Ovary (tissue), 7 donors: ENCODE measurements at regions not wholly inside any gene's neighbourhood (a gene's known extent, or its start where the extent isn't known, plus 50 kb on each side); places are given as distances from the start of the nearest gene placed in this dataset.

Source experiments
- DNase-seq, 5 donors: peaks; one replicate each; pipeline ENCODE4 v3.0.0-alpha.2; 2019 to 2020
- H3K27ac ChIP-seq, 2 donors: fragments of 200-600 bp; one replicate each; pipeline versions ENCODE4 v1.5.1 to v1.8.0; 2019 to 2022
- H3K27me3 ChIP-seq: fragments of 200-600 bp; one replicate; pipeline ENCODE4 v1.8.0; 2022
- H3K36me3 ChIP-seq: fragments of 200-600 bp; sonication (generic); one replicate; pipeline ENCODE4 v1.5.1; 2019
- H3K4me1 ChIP-seq: one replicate; pipeline ENCODE4 v1.8.1; 2013; ENCODE audit warnings: mild to moderate bottlenecking, moderate library complexity; ENCODE audit not compliant: insufficient read depth
- H3K4me3 ChIP-seq: fragments of 200-600 bp; sonication (generic); one replicate; pipeline ENCODE4 v1.5.1; 2017
- H3K9me3 ChIP-seq, 2 donors: fragments of 200-600 bp in 1 of 2; sonication (generic) in 1 of 2; one replicate each; pipeline versions ENCODE4 v1.5.1 to v1.8.1; 2013 to 2019; ENCODE audit warnings: mild to moderate bottlenecking in 1 of 2, moderate library complexity in 1 of 2
- EP300 ChIP-seq: sonication (generic); formaldehyde crosslinking; IDR thresholded peaks from one replicate; pipeline ENCODE4 v1.6.1; 2017; ENCODE audit warnings: antibody characterized with exemption
- POLR2A ChIP-seq: fragments of 450-650 bp; IDR thresholded peaks from one replicate; pipeline ENCODE4 v1.6.1; 2017; ENCODE audit warnings: antibody characterized with exemption, mild to moderate bottlenecking, moderate library complexity
- WGBS, 3 donors: extraction: QIAGEN DNeasy Blood & Tissue Kit in 1 of 3; methylation state at CpG; one replicate each; pipeline versions ENCODE4 v1.1.5 to v1.1.7; 2013 to 2017; 5-methylcytosine and 5-hydroxymethylcytosine counted together
- intact Hi-C, 4 donors: fragments of 100-400 bp; cut with DNase I; formaldehyde crosslinking; loops; one replicate each; pipeline versions ENCODE4 v1.11.0 to v1.15.1; 2022 to 2023
- TF ChIP-seq, protein P1 (sequence below), 3 donors: fragments of 450-650 bp in 2 of 3; fragments of 200-600 bp in 1 of 3; IDR thresholded peaks; one replicate each; pipeline versions ENCODE4 v1.5.1 to v1.8.0; 2016 to 2022; ENCODE audit warnings: antibody characterized with exemption in 3 of 3, mild to moderate bottlenecking in 1 of 3
- donor health status: DM: no; HTN: no; CAD: no; lungs with moderate emphysema.
- donor health status: DM: no; HTN: no; CAD: no.
- donor health status: Bipolar disorder and iron deficiency.
- donor health status: DM: no; HTN: no; CAD: no.
- donor health status: DM: yes; HTN: yes; CAD: no.

DNA sequence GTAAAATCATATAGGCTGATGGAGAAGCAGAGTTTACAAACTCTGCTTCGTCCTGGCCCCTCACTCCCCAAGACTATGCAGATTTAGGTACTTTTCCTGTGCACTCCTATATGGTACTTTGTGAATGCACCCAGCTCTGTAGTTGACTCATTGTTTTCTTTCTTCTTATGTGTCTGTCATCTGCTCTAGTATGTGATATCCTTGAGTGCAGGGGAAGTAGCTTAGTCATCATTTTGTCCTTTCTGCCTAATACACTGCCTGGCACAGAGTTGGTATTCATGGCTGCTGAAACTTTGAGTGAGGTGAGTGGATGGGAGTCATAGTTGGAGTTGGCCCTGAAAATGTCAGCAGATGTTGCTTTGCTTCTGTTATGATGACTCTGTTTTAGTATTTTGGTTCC lies 222.6 kb downstream of the RNF144B start:
- Histone ChIP-seq H3K27me3 (no peaks in the 10 kb centered on the region), H3K4me3 (no peak overlapping the region), H3K36me3 (no peaks in the 10 kb centered on the region), H3K9me3 (no peaks in the 10 kb centered on the region), H3K27ac (no peak overlapping the region), H3K4me1 (peaks cover 1% of the 10 kb centered on the region)
- no peak for TF ChIP-seq POLR2A
- no peak for TF ChIP-seq EP300
- TF ChIP-seq, protein P1, sequence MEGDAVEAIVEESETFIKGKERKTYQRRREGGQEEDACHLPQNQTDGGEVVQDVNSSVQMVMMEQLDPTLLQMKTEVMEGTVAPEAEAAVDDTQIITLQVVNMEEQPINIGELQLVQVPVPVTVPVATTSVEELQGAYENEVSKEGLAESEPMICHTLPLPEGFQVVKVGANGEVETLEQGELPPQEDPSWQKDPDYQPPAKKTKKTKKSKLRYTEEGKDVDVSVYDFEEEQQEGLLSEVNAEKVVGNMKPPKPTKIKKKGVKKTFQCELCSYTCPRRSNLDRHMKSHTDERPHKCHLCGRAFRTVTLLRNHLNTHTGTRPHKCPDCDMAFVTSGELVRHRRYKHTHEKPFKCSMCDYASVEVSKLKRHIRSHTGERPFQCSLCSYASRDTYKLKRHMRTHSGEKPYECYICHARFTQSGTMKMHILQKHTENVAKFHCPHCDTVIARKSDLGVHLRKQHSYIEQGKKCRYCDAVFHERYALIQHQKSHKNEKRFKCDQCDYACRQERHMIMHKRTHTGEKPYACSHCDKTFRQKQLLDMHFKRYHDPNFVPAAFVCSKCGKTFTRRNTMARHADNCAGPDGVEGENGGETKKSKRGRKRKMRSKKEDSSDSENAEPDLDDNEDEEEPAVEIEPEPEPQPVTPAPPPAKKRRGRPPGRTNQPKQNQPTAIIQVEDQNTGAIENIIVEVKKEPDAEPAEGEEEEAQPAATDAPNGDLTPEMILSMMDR (IDR thresholded peaks at IDR 0.05): no peak
- intact Hi-C loops: no loop called here
- WGBS, 3 donors: 66 to 77% (median 73%) methylated on average over 1 of the region's 1 CpG
- DNase-seq: no peak

DNA sequence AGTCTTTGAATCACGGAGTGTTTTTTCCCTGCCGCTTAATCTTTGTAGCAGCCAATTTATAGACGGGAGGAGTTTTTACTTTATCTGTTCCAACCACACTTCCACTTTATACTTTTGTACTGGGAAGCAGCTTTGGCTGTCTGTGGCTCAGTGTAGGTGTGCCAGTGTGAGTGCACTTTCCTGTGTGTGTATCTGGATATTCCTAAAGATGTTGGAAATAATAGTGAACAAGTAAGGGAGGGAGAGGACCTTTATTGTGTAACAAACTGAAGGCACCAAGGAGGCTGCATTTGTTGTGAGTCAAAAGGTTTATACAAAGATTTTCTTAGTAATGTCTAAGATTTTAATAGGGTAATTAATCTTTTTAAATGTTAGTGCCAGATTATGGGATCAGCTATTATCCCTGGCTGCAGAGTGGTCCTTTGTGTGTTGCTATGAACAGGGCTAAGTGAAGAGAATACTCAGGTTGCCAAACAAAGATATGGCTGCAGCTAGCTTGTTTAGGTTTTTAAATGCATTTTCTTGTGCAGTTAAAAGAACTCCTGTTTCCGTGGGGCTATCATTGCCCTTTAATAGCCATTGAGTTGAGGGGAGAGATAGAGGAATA lies 226.3 kb downstream of the RNF144B start:
- Histone ChIP-seq H3K36me3 (no peaks in the 10 kb centered on the region), H3K4me1 (peaks cover 1% of the 10 kb centered on the region), H3K9me3 (no peaks in the 10 kb centered on the region), H3K27me3 (no peaks in the 10 kb centered on the region), H3K4me3 (no peak overlapping the region), H3K27ac (no peak overlapping the region)
- WGBS, 3 donors: 6 to 19% (median 11%) methylated on average over 4 of the region's 4 CpGs
- no peak for DNase-seq
- intact Hi-C loops: no loop called here
- TF ChIP-seq, protein P1 (IDR thresholded peaks at IDR 0.05): no peak
- TF ChIP-seq POLR2A (no peak), EP300 (no peak)

DNA sequence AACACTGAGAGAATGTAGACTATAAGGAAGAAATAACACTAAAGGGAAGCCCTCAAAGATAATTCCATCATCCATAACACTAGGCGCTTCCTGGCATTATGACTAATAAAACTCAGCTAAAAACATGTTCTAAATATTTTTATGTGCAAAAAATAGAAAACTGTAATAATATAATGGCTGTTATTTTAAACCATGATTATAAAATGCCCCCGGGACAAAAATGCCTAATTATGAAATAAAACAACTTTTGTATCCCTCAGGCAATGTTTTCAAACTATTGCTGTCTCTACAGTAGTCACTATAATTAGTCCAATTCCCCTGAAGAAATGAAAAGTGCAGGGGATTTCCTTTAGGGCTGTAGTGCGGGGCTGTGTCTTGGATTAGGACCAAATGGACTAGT lies 242.4 kb downstream of the RNF144B start:
- no peaks in the 10 kb centered on the region for H3K36me3 ChIP-seq
- H3K27me3 ChIP-seq: no peaks in the 10 kb centered on the region
- no peak for DNase-seq
- H3K4me3 ChIP-seq: no peak overlapping the region
- WGBS, 3 donors: 57 to 68% (median 66%) methylated on average over 3 of the region's 3 CpGs
- no peak overlapping the region for H3K27ac ChIP-seq
- intact Hi-C loops: no loop called here
- H3K9me3 ChIP-seq: no peaks in the 10 kb centered on the region
- no peak for TF ChIP-seq POLR2A
- H3K4me1 ChIP-seq: no peaks in the 10 kb centered on the region

DNA sequence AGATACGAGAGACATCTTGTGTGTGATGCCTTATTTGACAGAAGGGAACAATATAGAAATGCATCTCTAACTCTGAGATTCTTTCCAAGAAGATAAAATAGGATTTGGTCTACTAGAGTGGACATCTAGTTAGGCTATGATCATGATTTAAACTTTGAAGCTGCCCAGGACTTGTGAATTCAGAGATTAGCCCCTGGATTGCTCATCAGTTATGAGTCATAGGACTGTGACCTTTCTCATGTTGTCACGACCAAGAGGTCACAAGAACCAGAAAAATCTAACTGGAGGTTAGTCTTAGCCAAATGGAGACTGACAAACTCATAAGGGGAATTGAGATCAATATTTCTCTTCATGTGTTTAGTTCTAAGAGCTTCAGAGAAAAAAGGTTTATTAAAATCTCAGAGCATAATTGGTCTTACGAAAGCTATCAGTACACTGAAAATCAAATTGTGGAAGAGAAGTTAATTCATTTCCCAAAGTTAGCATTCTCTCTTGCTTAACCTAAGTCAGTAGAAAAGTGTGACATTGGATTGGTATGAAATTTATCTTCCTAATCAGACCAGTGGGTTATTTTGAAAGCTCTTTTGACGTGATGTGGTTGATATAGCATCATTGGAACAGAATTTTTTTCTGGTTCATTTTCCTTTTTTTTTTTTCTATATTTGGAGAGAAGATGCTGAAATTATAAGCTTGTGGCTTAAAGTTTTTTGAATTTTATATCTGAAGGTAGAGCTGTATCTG lies 245.7 kb downstream of the RNF144B start:
- H3K27ac ChIP-seq: no peak overlapping the region
- no peaks in the 10 kb centered on the region for H3K9me3 ChIP-seq
- no peak overlapping the region for H3K4me3 ChIP-seq
- WGBS, 3 donors: 69 to 75% (median 73%) methylated on average over 4 of the region's 4 CpGs
- H3K27me3 ChIP-seq: no peaks in the 10 kb centered on the region
- TF ChIP-seq, protein P1 (IDR thresholded peaks at IDR 0.05): no peak
- TF ChIP-seq POLR2A (no peak), EP300 (no peak)
- H3K4me1 ChIP-seq: no peaks in the 10 kb centered on the region
- H3K36me3 ChIP-seq: no peaks in the 10 kb centered on the region
- intact Hi-C loops: no loop called here
- DNase-seq: no peak

DNA sequence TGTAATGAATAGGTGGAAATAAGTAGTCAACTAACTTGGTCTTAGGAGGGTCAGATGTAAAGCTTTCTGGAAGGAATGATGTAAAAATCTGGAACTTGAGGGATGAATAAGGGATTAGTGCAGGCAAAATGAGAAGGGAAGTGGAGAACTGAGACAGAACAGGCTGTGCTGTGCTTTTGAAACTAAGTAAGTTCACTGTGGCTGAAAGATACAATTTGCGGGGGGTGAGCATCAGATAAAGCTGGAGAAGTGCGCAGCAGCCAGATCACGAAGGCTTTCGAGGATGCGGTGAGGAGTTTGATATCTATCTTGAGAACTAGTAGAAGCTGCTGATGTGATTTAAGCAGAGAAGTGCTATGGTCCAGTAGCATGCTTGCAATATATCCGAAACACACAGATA lies 247.8 kb downstream of the RNF144B start:
- no peaks in the 10 kb centered on the region for H3K9me3 ChIP-seq
- no peaks in the 10 kb centered on the region for H3K27me3 ChIP-seq
- no peak for DNase-seq
- H3K27ac ChIP-seq: no peak overlapping the region
- H3K4me1 ChIP-seq: no peaks in the 10 kb centered on the region
- H3K4me3 ChIP-seq: no peak overlapping the region
- intact Hi-C loops: no loop called here
- TF ChIP-seq POLR2A: no peak
- TF ChIP-seq, protein P1 (IDR thresholded peaks at IDR 0.05): no peak
- no peak for TF ChIP-seq EP300
- WGBS, 3 donors: 30 to 44% (median 34%) methylated on average over 6 of the region's 6 CpGs
- H3K36me3 ChIP-seq: no peaks in the 10 kb centered on the region
